AML-193 (cell line): ENCODE measurements at regions not wholly inside any gene's neighbourhood (a gene's known extent, or its start where the extent isn't known, plus 50 kb on each side); places are given as distances from the start of the nearest gene placed in this dataset.
"Not testable (repeated sequence)": the region's sequence is repeated elsewhere in the genome, so short reads cannot be mapped to it uniquely, and the experiment has no call there.

ENCODE experiments used
- DNase-seq, 2 experiments: peaks; one replicate each; lab custom pipeline; 2025; lab: John Stamatoyannopoulos, UW

- DNase-seq = no peak
Observed at GRCh38 chr18:28267878-28268625, 91.1 kb upstream of the CDH2 start.

- DNase-seq = no peak
Observed at GRCh38 chr18:28267276-28267675, 90.3 kb upstream of the CDH2 start.

GRCh38 chr18:28256166-28256565 lies 79.2 kb upstream of the CDH2 start:
- no peak for DNase-seq

- no peak for DNase-seq
Observed at GRCh38 chr18:28248653-28249052, 71.7 kb upstream of the CDH2 start.

- not testable (repeated sequence) for DNase-seq
Observed at GRCh38 chr18:28240626-28241025, 63.7 kb upstream of the CDH2 start.

- DNase-seq = no peak
Observed at GRCh38 chr18:28236487-28236886, 59.6 kb upstream of the CDH2 start.
